ENCODE measurements at regions not wholly inside any gene's neighbourhood (a gene's known extent, or its start where the extent isn't known, plus 50 kb on each side); places are given as distances from the start of the nearest gene placed in this dataset.
A peak's percentile ranks its signal among the peaks of the same experiment; 100 is the strongest.
"Not testable (repeated sequence)": the region's sequence is repeated elsewhere in the genome, so short reads cannot be mapped to it uniquely, and the experiment has no call there.

GRCh38 chr4:57173136-57173535 lies 63.0 kb upstream of the IGFBP7 start:
- DNase-seq (ENCODE audit: low spot score): not testable (repeated sequence)

GRCh38 chr4:57172065-57172464 lies 61.9 kb upstream of the IGFBP7 start:
- DNase-seq (ENCODE audit: low spot score): no peak

GRCh38 chr4:57168982-57169381 lies 58.8 kb upstream of the IGFBP7 start:
- DNase-seq (ENCODE audit: low spot score): no peak

- DNase-seq (ENCODE audit: low spot score): peak; percentile 85
Observed at GRCh38 chr4:57163530-57164459, 53.6 kb upstream of the IGFBP7 start.

- no peak for DNase-seq (ENCODE audit: low spot score)
Observed at GRCh38 chr4:57162499-57163019, 52.4 kb upstream of the IGFBP7 start.
